ENCODE measurements at regions not wholly inside any gene's neighbourhood (a gene's known extent, or its start where the extent isn't known, plus 50 kb on each side); places are given as distances from the start of the nearest gene placed in this dataset.

DNA sequence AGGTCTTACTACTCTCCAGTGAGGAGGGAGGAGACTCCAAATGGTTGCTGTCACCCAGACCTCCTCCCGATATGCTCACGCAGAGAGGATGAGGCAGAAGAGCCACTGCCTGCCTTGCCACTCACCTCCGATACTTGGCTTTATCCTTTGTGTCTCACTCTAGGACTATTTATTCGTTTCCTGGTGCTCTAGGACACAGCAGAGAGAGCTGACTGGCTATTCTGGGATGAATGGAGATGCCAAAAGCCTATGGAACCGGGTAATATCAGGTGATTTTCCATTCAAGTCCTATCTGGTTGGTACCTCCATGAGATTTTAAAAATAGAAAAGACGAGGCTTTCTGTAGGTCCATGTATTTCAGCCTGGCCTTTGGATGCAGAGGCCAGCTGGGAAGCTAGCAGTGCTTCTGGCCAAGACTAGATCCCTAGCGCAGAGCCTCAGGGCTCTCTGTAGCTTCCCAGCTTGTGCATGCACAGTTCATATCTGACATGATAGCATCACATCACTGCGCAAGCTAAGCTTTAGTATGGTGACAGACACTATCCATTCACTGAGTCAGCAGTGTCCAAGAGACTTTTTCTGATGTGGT lies 239.0 kb upstream of the ANKRD30A start:
- no peak for DNase-seq
- Histone ChIP-seq H3K27me3 (no peaks in the 10 kb centered on the region), H3K36me3 (no peaks in the 10 kb centered on the region), H3K4me1 (no peaks in the 10 kb centered on the region), H3K9me3 (no peaks in the 10 kb centered on the region), H3K4me3 (no peak overlapping the region), H3K27ac (no peak overlapping the region)
- TF ChIP-seq POLR2A (IDR thresholded peaks at IDR 0.05), result no peak
- TF ChIP-seq, protein P1, sequence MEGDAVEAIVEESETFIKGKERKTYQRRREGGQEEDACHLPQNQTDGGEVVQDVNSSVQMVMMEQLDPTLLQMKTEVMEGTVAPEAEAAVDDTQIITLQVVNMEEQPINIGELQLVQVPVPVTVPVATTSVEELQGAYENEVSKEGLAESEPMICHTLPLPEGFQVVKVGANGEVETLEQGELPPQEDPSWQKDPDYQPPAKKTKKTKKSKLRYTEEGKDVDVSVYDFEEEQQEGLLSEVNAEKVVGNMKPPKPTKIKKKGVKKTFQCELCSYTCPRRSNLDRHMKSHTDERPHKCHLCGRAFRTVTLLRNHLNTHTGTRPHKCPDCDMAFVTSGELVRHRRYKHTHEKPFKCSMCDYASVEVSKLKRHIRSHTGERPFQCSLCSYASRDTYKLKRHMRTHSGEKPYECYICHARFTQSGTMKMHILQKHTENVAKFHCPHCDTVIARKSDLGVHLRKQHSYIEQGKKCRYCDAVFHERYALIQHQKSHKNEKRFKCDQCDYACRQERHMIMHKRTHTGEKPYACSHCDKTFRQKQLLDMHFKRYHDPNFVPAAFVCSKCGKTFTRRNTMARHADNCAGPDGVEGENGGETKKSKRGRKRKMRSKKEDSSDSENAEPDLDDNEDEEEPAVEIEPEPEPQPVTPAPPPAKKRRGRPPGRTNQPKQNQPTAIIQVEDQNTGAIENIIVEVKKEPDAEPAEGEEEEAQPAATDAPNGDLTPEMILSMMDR (IDR thresholded peaks at IDR 0.05), result no peak

DNA sequence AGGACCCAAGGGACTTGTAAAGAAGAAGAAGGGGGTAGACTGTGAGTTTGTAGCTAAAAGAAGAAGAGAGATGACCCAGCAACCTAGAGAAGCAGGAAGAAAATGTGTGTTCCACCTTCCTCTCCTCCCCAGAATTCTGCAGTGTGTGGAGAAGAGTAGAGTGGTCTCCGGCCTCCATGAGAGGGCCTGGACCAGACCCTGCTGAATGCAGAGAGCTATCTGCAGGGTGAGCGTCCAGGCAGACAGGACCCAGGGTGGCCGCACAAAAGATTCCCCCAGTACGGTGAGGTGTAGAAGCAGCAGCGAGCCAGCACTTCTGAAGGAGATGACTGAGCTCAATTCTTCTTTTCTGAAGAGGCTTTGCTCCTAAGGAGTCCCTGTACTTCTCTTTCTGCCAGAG lies 239.7 kb upstream of the ANKRD30A start:
- TF ChIP-seq POLR2A (IDR thresholded peaks at IDR 0.05), result no peak
- TF ChIP-seq, protein P1 (IDR thresholded peaks at IDR 0.05), result no peak
- no peak overlapping the region for H3K27ac ChIP-seq
- DNase-seq, result no peak

GRCh38 chr10:36882781-36883180 lies 242.6 kb upstream of the ANKRD30A start:
- Histone ChIP-seq H3K27ac (no peak overlapping the region), H3K4me1 (no peaks in the 10 kb centered on the region), H3K27me3 (no peaks in the 10 kb centered on the region), H3K4me3 (no peak overlapping the region), H3K9me3 (no peaks in the 10 kb centered on the region), H3K36me3 (no peaks in the 10 kb centered on the region)
- no peak for TF ChIP-seq POLR2A (IDR thresholded peaks at IDR 0.05)
- TF ChIP-seq, protein P1 (IDR thresholded peaks at IDR 0.05), result no peak
- no peak for DNase-seq

More for the DNA sequence above, 239.7 kb upstream of the ANKRD30A start:
- H3K36me3 ChIP-seq, result no peaks in the 10 kb centered on the region
- no peaks in the 10 kb centered on the region for H3K9me3 ChIP-seq
- H3K4me3 ChIP-seq, result no peak overlapping the region
- H3K27me3 ChIP-seq, result no peaks in the 10 kb centered on the region
- no peaks in the 10 kb centered on the region for H3K4me1 ChIP-seq

DNA sequence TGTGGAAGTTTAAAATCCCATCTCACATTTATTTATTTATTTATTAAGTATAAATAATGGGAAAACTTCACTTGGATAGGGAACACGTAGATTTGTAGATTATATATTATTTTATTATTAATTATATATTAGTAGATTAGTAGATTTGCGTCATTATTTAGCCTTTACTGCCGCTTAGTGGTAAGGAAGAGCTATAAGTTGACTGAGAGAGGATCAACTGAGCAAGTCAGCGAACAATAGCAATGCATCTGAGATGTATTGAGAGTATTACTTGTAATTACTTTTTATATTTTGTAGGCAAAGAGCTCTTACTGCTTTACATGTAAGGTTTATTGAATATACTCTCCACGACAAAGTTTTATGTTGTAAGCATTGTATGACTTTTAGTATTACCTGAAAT lies 244.5 kb upstream of the ANKRD30A start:
- H3K4me1 ChIP-seq, result no peaks in the 10 kb centered on the region
- no peaks in the 10 kb centered on the region for H3K36me3 ChIP-seq
- no peak overlapping the region for H3K4me3 ChIP-seq
- no peak overlapping the region for H3K27ac ChIP-seq
- TF ChIP-seq, protein P1 (IDR thresholded peaks at IDR 0.05), result peak in 3 of 6 experiments; percentile 5 to 22 (median 19)
- TF ChIP-seq POLR2A (IDR thresholded peaks at IDR 0.05), result no peak
- H3K27me3 ChIP-seq, result no peaks in the 10 kb centered on the region
- no peaks in the 10 kb centered on the region for H3K9me3 ChIP-seq
- no peak for DNase-seq

DNA sequence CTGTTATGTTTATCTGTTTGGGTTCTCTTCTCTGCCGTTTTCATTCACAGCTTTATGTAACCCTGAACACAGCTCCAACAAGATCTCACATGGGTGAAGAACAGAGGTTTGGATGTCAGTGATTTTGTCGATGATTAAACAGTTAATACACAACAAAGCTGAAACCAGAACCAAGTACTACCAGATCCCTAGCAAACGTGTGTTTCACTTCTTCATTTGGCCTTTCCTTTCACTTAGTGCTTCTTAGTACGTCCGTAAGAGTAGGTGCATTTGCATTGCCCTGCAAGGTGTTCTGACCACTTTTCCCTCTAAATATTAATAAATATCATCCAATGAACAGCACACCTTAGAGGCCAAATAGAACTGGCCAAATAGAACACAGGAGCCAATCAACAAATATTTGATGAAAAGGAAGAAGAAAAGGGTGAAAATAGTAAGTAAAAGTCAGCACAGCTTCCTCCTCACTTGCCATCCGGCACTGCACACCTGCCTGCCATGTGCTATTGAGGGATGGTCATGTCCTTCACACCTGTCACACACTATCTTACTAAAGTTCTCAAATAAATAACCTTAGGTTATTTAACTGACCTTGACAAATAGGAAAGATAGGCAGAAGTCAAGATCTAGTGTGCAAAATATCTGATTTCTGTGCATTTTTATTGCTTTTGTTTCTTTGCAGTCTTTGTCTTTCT lies 252.6 kb upstream of the ANKRD30A start:
- no peaks in the 10 kb centered on the region for H3K9me3 ChIP-seq
- no peaks in the 10 kb centered on the region for H3K27me3 ChIP-seq
- H3K27ac ChIP-seq, result no peak overlapping the region
- H3K4me3 ChIP-seq, result no peak overlapping the region
- H3K4me1 ChIP-seq, result no peaks in the 10 kb centered on the region
- DNase-seq, result no peak
- TF ChIP-seq, protein P1 (IDR thresholded peaks at IDR 0.05), result no peak
- TF ChIP-seq POLR2A (IDR thresholded peaks at IDR 0.05), result no peak
- no peaks in the 10 kb centered on the region for H3K36me3 ChIP-seq

Measured in Peyer's patch (tissue), 4 donors.